ENCODE measurements at regions not wholly inside any gene's neighbourhood (a gene's known extent, or its start where the extent isn't known, plus 50 kb on each side); places are given as distances from the start of the nearest gene placed in this dataset.

DNA sequence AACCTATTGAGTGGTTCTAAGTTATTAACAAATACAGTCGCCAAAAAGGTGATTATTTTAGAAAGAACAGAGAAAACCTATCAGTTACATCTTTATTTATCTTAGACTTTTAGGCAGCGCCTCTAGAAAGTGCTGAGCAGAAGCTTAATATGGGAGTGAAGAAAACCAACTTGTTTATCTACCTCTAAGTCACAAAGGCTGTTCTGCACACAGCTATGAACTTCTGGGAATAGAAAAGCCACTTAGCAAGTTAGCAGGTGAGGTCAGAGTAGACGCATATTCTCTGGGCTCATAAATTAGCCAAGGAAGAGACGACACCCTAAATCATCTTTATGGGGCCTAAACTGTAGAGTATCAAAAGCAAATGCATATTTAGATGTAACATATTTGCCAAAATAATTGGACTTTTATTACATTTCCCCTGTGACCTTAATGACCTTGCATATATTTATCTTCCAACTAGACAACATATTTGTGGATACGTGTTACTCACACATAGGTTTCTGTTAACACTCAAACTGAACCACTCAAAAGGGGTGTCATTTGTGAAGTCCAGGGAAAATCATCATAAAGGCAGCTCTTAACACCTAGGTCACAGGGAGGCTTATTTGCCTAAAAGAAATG is 267.1 kb downstream of the ADGB start:
- Histone ChIP-seq H3K36me3 (ENCODE audit: control insufficient read depth in 4 of 4, insufficient read depth in 4 of 4, low read length in 3 of 4) (no peaks in the 10 kb centered on the region), H3K27me3 (replicated peaks in 2 of 5; ENCODE audit: control insufficient read depth in 4 of 5, insufficient read depth in 5 of 5, low read length in 4 of 5) (no peaks in the 10 kb centered on the region), H3K4me3 (ENCODE audit: control insufficient read depth in 1 of 7, extremely low read depth in 1 of 7, insufficient read depth in 4 of 7, low read depth in 2 of 7, low read length in 6 of 7) (no peak overlapping the region), H3K9me3 (ENCODE audit: control extremely low read depth in 1 of 5, control insufficient read depth in 4 of 5, insufficient read depth in 2 of 5, low read depth in 1 of 5, low read length in 4 of 5) (no peaks in the 10 kb centered on the region), H3K27ac (ENCODE audit: insufficient read depth in 1 of 2, low read depth in 1 of 2, low read length in 2 of 2, poor library complexity in 1 of 2, severe bottlenecking in 2 of 2) (no peak overlapping the region), H3K4me1 (ENCODE audit: control extremely low read depth in 1 of 4, control insufficient read depth in 4 of 4, insufficient read depth in 4 of 4, low read length in 3 of 4) (peaks cover 2 to 20% (median 12%) of the 10 kb centered on the region in 4 experiments)
- CTCF ChIA-PET = interaction anchor here (2.4 to 3.1 kb wide), 3 partner anchors 9 to 36 kb away, joined by 11 to 15 read pairs (median 13); no protein-coding TSS in a partner anchor
- 89% methylated on average over 3 of the region's 5 CpGs for WGBS (ENCODE audit: insufficient coverage)
- no peak for DNase-seq
- POLR2A ChIA-PET = no interaction called here

DNA sequence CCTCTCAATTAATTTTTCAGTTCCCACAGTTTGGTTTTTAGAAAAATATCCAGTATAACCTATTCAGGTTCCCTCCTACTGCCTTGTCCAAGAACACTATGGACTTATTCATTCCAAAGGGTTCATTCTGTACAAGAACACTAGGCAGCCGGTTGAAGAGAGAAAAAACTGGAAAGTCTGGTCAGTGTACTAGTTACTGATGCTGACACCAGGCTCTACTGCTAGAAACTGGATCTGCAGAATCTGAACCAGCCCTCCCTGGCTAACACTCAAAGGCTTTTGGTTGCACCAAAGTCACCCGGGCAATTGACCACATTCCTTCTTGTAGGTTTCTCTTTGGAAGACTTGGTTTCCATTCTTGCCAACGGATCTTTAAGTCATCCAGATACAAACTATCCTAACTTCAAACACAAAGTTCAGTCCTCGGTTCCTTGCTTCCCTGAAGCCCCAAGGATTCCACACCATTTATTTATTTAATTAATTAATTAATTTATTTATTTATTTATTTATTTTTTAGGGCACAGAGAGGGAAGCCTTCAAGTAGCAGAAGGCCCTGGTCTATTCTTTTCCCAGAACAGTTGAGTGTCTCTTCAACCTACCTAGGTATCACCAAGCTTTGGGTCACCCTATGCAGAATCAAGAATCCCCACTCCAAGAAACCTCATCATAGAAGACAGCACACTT is 268.1 kb downstream of the ADGB start:
- no peak overlapping the region for H3K27ac ChIP-seq (ENCODE audit: insufficient read depth in 1 of 2, low read depth in 1 of 2, low read length in 2 of 2, poor library complexity in 1 of 2, severe bottlenecking in 2 of 2)
- H3K9me3 ChIP-seq (ENCODE audit: control extremely low read depth in 1 of 5, control insufficient read depth in 4 of 5, insufficient read depth in 2 of 5, low read depth in 1 of 5, low read length in 4 of 5) = no peaks in the 10 kb centered on the region
- ChIA-PET POLR2A (no interaction called here), CTCF (interaction anchor here (0.9 to 3.1 kb wide), 3 partner anchors 8 to 35 kb away, joined by 3 to 15 read pairs (median 11); no protein-coding TSS in a partner anchor)
- WGBS (ENCODE audit: insufficient coverage) = 100% methylated on average over 2 of the region's 4 CpGs
- H3K27me3 ChIP-seq (replicated peaks in 2 of 5; ENCODE audit: control insufficient read depth in 4 of 5, insufficient read depth in 5 of 5, low read length in 4 of 5) = no peaks in the 10 kb centered on the region
- H3K36me3 ChIP-seq (ENCODE audit: control insufficient read depth in 4 of 4, insufficient read depth in 4 of 4, low read length in 3 of 4) = no peaks in the 10 kb centered on the region
- peaks cover 2 to 22% (median 16%) of the 10 kb centered on the region in 4 experiments for H3K4me1 ChIP-seq (ENCODE audit: control extremely low read depth in 1 of 4, control insufficient read depth in 4 of 4, insufficient read depth in 4 of 4, low read length in 3 of 4)
- H3K4me3 ChIP-seq (ENCODE audit: control insufficient read depth in 1 of 7, extremely low read depth in 1 of 7, insufficient read depth in 4 of 7, low read depth in 2 of 7, low read length in 6 of 7) = no peak overlapping the region
- DNase-seq = no peak

DNA sequence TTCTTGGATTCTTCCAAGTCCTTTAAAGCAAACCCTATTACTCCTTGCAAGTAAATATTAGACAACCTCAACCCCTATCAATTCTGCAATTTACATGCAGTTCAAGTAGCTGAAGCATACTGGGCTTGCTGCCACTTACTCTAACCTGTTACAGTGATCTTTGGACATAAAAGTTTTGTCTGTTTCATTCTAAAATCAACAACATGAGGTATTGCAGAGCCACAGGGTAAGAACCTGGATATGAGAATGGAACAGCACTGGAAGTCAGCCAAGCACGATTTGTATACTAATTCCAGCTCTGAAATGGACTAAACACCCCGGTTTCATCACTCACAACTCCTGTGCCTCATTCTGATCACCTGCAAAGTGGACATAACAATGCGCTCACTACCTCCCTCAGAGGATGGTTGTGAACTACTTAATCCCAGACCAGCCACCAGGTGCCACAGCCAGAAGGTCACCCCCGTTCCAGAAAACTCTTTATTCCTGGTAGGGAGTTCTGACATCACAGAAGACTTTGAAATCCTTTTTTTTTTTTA is 270.0 kb downstream of the ADGB start:
- no peak for DNase-seq
- peaks cover 1 to 21% (median 15%) of the 10 kb centered on the region in 4 experiments for H3K4me1 ChIP-seq (ENCODE audit: control extremely low read depth in 1 of 4, control insufficient read depth in 4 of 4, insufficient read depth in 4 of 4, low read length in 3 of 4)
- H3K27ac ChIP-seq (ENCODE audit: insufficient read depth in 1 of 2, low read depth in 1 of 2, low read length in 2 of 2, poor library complexity in 1 of 2, severe bottlenecking in 2 of 2) = no peak overlapping the region
- no peaks in the 10 kb centered on the region for H3K27me3 ChIP-seq (replicated peaks in 2 of 5; ENCODE audit: control insufficient read depth in 4 of 5, insufficient read depth in 5 of 5, low read length in 4 of 5)
- no peak overlapping the region for H3K4me3 ChIP-seq (ENCODE audit: control insufficient read depth in 1 of 7, extremely low read depth in 1 of 7, insufficient read depth in 4 of 7, low read depth in 2 of 7, low read length in 6 of 7)
- ChIA-PET POLR2A (interaction anchor here (0.6 kb wide), 1 partner anchor 344 kb away, joined by 3 read pairs; no protein-coding TSS in a partner anchor), CTCF (interaction anchor here (0.6 to 1.2 kb wide), 3 partner anchors 34 to 148 kb away, joined by 3 read pairs; no protein-coding TSS in a partner anchor)
- WGBS (ENCODE audit: insufficient coverage) = 100% methylated on average over 4 of the region's 4 CpGs
- no peaks in the 10 kb centered on the region for H3K36me3 ChIP-seq (ENCODE audit: control insufficient read depth in 4 of 4, insufficient read depth in 4 of 4, low read length in 3 of 4)
- no peaks in the 10 kb centered on the region for H3K9me3 ChIP-seq (ENCODE audit: control extremely low read depth in 1 of 5, control insufficient read depth in 4 of 5, insufficient read depth in 2 of 5, low read depth in 1 of 5, low read length in 4 of 5)

DNA sequence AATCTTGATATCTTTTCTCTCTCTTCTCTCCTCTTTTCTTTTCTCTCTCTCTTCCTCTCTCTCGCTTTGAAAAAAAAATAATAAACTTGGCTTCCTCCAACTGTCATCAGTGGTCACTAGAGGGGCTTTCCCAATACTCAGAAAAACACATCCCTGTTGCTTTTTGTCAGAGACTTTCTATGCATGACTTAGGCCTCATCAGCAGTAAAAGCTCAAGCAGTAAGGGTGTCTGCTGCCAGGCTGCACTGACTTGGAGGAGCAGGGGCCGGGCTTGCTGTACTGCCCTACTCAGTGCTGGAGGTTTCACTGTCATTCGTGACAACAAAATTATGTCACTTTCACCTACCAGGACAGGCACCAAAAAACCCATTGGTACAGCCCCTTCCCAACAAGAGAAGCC is 272.0 kb downstream of the ADGB start:
- WGBS (ENCODE audit: insufficient coverage) = 50% methylated on average over 2 of the region's 3 CpGs
- ChIA-PET CTCF (interaction anchor here (0.9 to 2.4 kb wide), 4 partner anchors 10 to 24 kb away, joined by 3 to 9 read pairs (median 4); no protein-coding TSS in a partner anchor), POLR2A (interaction anchor here (0.9 kb wide), 1 partner anchor 18 kb away, joined by 3 read pairs; no protein-coding TSS in a partner anchor)
- H3K27me3 ChIP-seq (replicated peaks in 2 of 5; ENCODE audit: control insufficient read depth in 4 of 5, insufficient read depth in 5 of 5, low read length in 4 of 5) = no peaks in the 10 kb centered on the region
- H3K27ac ChIP-seq (ENCODE audit: insufficient read depth in 1 of 2, low read depth in 1 of 2, low read length in 2 of 2, poor library complexity in 1 of 2, severe bottlenecking in 2 of 2) = peak overlapping the region; percentile 17 to 28
- DNase-seq = peak in 2 of 3 donors; percentile 90 to 91
- H3K9me3 ChIP-seq (ENCODE audit: control extremely low read depth in 1 of 5, control insufficient read depth in 4 of 5, insufficient read depth in 2 of 5, low read depth in 1 of 5, low read length in 4 of 5) = no peaks in the 10 kb centered on the region
- peak overlapping the region in 1 of 7 experiments; percentile 18 for H3K4me3 ChIP-seq (ENCODE audit: control insufficient read depth in 1 of 7, extremely low read depth in 1 of 7, insufficient read depth in 4 of 7, low read depth in 2 of 7, low read length in 6 of 7)
- peaks cover 2 to 20% (median 14%) of the 10 kb centered on the region in 4 experiments for H3K4me1 ChIP-seq (ENCODE audit: control extremely low read depth in 1 of 4, control insufficient read depth in 4 of 4, insufficient read depth in 4 of 4, low read length in 3 of 4)
- no peaks in the 10 kb centered on the region for H3K36me3 ChIP-seq (ENCODE audit: control insufficient read depth in 4 of 4, insufficient read depth in 4 of 4, low read length in 3 of 4)

DNA sequence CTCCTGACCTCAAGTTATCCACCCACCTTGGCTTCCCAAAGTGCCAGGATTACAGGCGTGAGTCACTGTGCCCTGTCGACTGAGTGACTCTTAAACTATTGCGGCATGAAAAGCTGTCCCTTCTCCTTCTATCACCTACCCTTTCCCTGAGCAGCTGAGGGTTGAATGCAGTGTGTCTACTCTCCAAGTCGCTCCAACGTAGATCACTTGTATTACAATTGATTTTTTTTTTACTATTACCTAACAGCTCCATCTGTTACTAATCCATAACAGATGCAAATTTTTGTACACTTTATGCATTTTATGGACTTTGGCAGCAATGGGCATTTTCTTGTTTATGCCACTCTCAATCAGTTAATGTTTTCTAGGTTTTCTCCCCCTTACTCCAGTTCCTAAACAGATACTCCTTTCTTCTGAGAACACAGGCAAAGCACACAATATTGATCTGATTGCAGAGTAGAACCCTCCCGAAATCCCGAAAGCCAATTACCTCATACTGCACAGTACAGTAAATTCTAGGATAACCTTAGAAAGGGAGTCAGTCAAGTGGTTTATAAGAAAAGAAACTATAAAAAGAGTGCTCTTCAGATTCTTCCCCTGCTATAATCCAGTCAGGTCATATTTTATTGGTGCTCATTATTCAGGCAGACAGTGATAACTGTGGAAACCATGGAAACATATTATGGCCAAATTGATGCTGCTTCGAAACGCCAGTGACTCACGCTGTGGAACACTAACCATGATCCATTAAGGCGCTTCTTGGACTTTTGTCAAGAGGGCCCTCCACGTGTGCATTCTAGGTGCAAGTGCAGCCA is 273.0 kb downstream of the ADGB start:
- Histone ChIP-seq H3K4me3 (ENCODE audit: control insufficient read depth in 1 of 7, extremely low read depth in 1 of 7, insufficient read depth in 4 of 7, low read depth in 2 of 7, low read length in 6 of 7) (no peak overlapping the region), H3K4me1 (ENCODE audit: control extremely low read depth in 1 of 4, control insufficient read depth in 4 of 4, insufficient read depth in 4 of 4, low read length in 3 of 4) (peaks cover 10 to 29% (median 24%) of the 10 kb centered on the region in 4 experiments), H3K9me3 (ENCODE audit: control extremely low read depth in 1 of 5, control insufficient read depth in 4 of 5, insufficient read depth in 2 of 5, low read depth in 1 of 5, low read length in 4 of 5) (no peaks in the 10 kb centered on the region), H3K27ac (ENCODE audit: insufficient read depth in 1 of 2, low read depth in 1 of 2, low read length in 2 of 2, poor library complexity in 1 of 2, severe bottlenecking in 2 of 2) (no peak overlapping the region), H3K27me3 (replicated peaks in 2 of 5; ENCODE audit: control insufficient read depth in 4 of 5, insufficient read depth in 5 of 5, low read length in 4 of 5) (no peaks in the 10 kb centered on the region), H3K36me3 (ENCODE audit: control insufficient read depth in 4 of 4, insufficient read depth in 4 of 4, low read length in 3 of 4) (no peaks in the 10 kb centered on the region)
- CTCF ChIA-PET = interaction anchor here (1.7 to 2.4 kb wide), 2 partner anchors 14 to 23 kb away, joined by 4 to 9 read pairs; no protein-coding TSS in a partner anchor
- POLR2A ChIA-PET = no interaction called here
- 96% methylated on average over 8 of the region's 12 CpGs for WGBS (ENCODE audit: insufficient coverage)
- no peak for DNase-seq

DNA sequence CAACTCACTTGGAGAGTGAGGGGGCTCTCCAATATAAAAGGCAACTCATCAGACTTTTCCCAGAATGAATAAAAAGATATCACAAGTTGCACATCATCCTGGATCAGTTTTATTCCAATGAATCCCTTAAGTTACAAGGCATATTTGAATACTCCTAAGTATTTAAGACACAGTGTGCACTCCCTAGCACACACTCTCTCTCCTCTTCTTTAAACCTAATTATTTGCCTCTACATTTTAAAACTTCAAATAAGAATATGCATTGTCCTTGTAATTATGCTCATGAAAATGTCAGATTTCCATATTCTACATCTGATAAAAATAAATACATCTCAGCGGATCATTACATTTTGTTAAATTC is 273.6 kb downstream of the ADGB start:
- Histone ChIP-seq H3K27ac (ENCODE audit: insufficient read depth in 1 of 2, low read depth in 1 of 2, low read length in 2 of 2, poor library complexity in 1 of 2, severe bottlenecking in 2 of 2) (no peak overlapping the region), H3K27me3 (replicated peaks in 2 of 5; ENCODE audit: control insufficient read depth in 4 of 5, insufficient read depth in 5 of 5, low read length in 4 of 5) (no peaks in the 10 kb centered on the region), H3K4me3 (ENCODE audit: control insufficient read depth in 1 of 7, extremely low read depth in 1 of 7, insufficient read depth in 4 of 7, low read depth in 2 of 7, low read length in 6 of 7) (no peak overlapping the region), H3K36me3 (ENCODE audit: control insufficient read depth in 4 of 4, insufficient read depth in 4 of 4, low read length in 3 of 4) (no peaks in the 10 kb centered on the region), H3K4me1 (ENCODE audit: control extremely low read depth in 1 of 4, control insufficient read depth in 4 of 4, insufficient read depth in 4 of 4, low read length in 3 of 4) (peaks cover 16 to 35% (median 29%) of the 10 kb centered on the region in 4 experiments), H3K9me3 (ENCODE audit: control extremely low read depth in 1 of 5, control insufficient read depth in 4 of 5, insufficient read depth in 2 of 5, low read depth in 1 of 5, low read length in 4 of 5) (no peaks in the 10 kb centered on the region)
- CTCF ChIA-PET = no interaction called here
- 100% methylated on average over 1 of the region's 1 CpG for WGBS (ENCODE audit: insufficient coverage)
- DNase-seq = no peak
- POLR2A ChIA-PET = no interaction called here

Data from common myeloid progenitor, CD34-positive (primary cell).